SK-N-MC (cell line): ENCODE measurements at regions not wholly inside any gene's neighbourhood (a gene's known extent, or its start where the extent isn't known, plus 50 kb on each side); places are given as distances from the start of the nearest gene placed in this dataset.

Experiments used
- DNase-seq: peaks from one replicate; pipeline ENCODE4 v3.0.0-alpha.2; 2011; ENCODE audit warnings: low read depth, low spot score
- H3K27ac ChIP-seq: fragments of 200-600 bp; sonication (generic); 2 replicates; pipeline ENCODE4 v1.5.1; 2016; ENCODE audit warnings: mixed run types
- H3K36me3 ChIP-seq: fragments of 200-600 bp; sonication (generic); 2 replicates; pipeline ENCODE4 v1.6.1; 2017; ENCODE audit warnings: antibody characterized with exemption, low read length, mixed read lengths; ENCODE audit not compliant: insufficient read depth
- H3K4me3 ChIP-seq: fragments of 200-600 bp; sonication (generic); 2 replicates; pipeline ENCODE4 v1.5.1; 2016
- H3K9ac ChIP-seq: fragments of 200-600 bp; sonication (generic); 2 replicates; pipeline ENCODE4 v1.8.0; 2017; ENCODE audit warnings: mixed run types, mixed read lengths; ENCODE audit not compliant: insufficient read length
- H3K9me3 ChIP-seq: fragments of 200-600 bp; sonication (generic); 2 replicates; pipeline ENCODE4 v1.6.1; 2017; ENCODE audit warnings: low read depth, mild to moderate bottlenecking, antibody characterized with exemption, low read length, moderate library complexity, mixed read lengths
- EZH2 ChIP-seq: fragments of 200-600 bp; sonication (generic); IDR thresholded peaks from one replicate; pipeline ENCODE4 v1.6.1; 2017; ENCODE audit warnings: antibody characterized with exemption
- FOXP2 ChIP-seq: optimal IDR thresholded peaks from 2 replicates; pipeline ENCODE3; 2011; ENCODE audit warnings: mild to moderate bottlenecking, moderate library complexity; ENCODE audit not compliant: insufficient read depth; ENCODE audit errors: extremely low read length, control extremely low read depth
- POLR2AphosphoS5 ChIP-seq: IDR thresholded peaks from 2 replicates; pipeline ENCODE4 v1.6.1; 2012; ENCODE audit warnings: mild to moderate bottlenecking, low read depth, low read length, borderline replicate concordance

- DNase-seq: peak; percentile 39
- Histone ChIP-seq H3K9ac (no peak overlapping the region), H3K36me3 (peaks cover 7% of the 10 kb centered on the region), H3K4me3 (no peak overlapping the region), H3K27ac (peak overlapping the region; percentile 44; the same call in 1 of the 2 replicates), H3K9me3 (no peaks in the 10 kb centered on the region)
- TF ChIP-seq POLR2AphosphoS5 (no peak), FOXP2 (no peak), EZH2 (no peak)
Measured at GRCh38 chr14:71472356-71473340, 459.6 kb upstream of the RGS6 start.

GRCh38 chr14:71473843-71474242, 458.4 kb upstream of the RGS6 start:
- no peak for TF ChIP-seq POLR2AphosphoS5
- no peak for DNase-seq
- H3K4me3 ChIP-seq: no peak overlapping the region
- no peak overlapping the region for H3K9ac ChIP-seq
- no peak overlapping the region for H3K27ac ChIP-seq
- H3K36me3 ChIP-seq: peaks cover 3% of the 10 kb centered on the region; the same call in 1 of the 2 replicates
- no peaks in the 10 kb centered on the region for H3K9me3 ChIP-seq

GRCh38 chr14:71474301-71475265, 457.6 kb upstream of the RGS6 start:
- H3K9me3 ChIP-seq: no peaks in the 10 kb centered on the region
- H3K36me3 ChIP-seq: peaks cover 3% of the 10 kb centered on the region; the same call in 1 of the 2 replicates
- no peak overlapping the region for H3K27ac ChIP-seq
- no peak for DNase-seq
- no peak overlapping the region for H3K9ac ChIP-seq
- no peak overlapping the region for H3K4me3 ChIP-seq
- TF ChIP-seq EZH2 (no peak), FOXP2 (no peak), POLR2AphosphoS5 (no peak)

- H3K9ac ChIP-seq: no peak overlapping the region
- no peak overlapping the region for H3K4me3 ChIP-seq
- no peak overlapping the region for H3K27ac ChIP-seq
- H3K9me3 ChIP-seq: no peaks in the 10 kb centered on the region
- peaks cover 3% of the 10 kb centered on the region; the same call in 1 of the 2 replicates for H3K36me3 ChIP-seq
- TF ChIP-seq FOXP2: no peak
- TF ChIP-seq EZH2: no peak
- TF ChIP-seq POLR2AphosphoS5: no peak
- no peak for DNase-seq
Measured at GRCh38 chr14:71475916-71476315, 456.3 kb upstream of the RGS6 start.

GRCh38 chr14:71478542-71478941, 453.7 kb upstream of the RGS6 start:
- DNase-seq: no peak
- H3K4me3 ChIP-seq: no peak overlapping the region
- no peak for TF ChIP-seq POLR2AphosphoS5
- TF ChIP-seq FOXP2: no peak
- no peak for TF ChIP-seq EZH2
- H3K9ac ChIP-seq: no peak overlapping the region
- H3K27ac ChIP-seq: no peak overlapping the region
- no peaks in the 10 kb centered on the region for H3K9me3 ChIP-seq
- H3K36me3 ChIP-seq: peaks cover 9% of the 10 kb centered on the region

GRCh38 chr14:71481021-71481654, 451.1 kb upstream of the RGS6 start:
- peaks cover 18% of the 10 kb centered on the region for H3K36me3 ChIP-seq
- H3K9ac ChIP-seq: no peak overlapping the region
- H3K9me3 ChIP-seq: no peaks in the 10 kb centered on the region
- no peak overlapping the region for H3K27ac ChIP-seq
- H3K4me3 ChIP-seq: no peak overlapping the region
- no peak for DNase-seq
- TF ChIP-seq EZH2 (no peak), FOXP2 (no peak), POLR2AphosphoS5 (no peak)

- Histone ChIP-seq H3K9ac (no peak overlapping the region), H3K27ac (peak overlapping the region; percentile 44), H3K36me3 (peaks cover 16% of the 10 kb centered on the region), H3K9me3 (no peaks in the 10 kb centered on the region), H3K4me3 (no peak overlapping the region)
- DNase-seq: no peak
- no peak for TF ChIP-seq EZH2
- TF ChIP-seq FOXP2: no peak
- no peak for TF ChIP-seq POLR2AphosphoS5
Measured at GRCh38 chr14:71482671-71483070, 449.6 kb upstream of the RGS6 start.
